GM12865 (cell line): ENCODE measurements at regions not wholly inside any gene's neighbourhood (a gene's known extent, or its start where the extent isn't known, plus 50 kb on each side); places are given as distances from the start of the nearest gene placed in this dataset.
A peak's percentile ranks its signal among the peaks of the same experiment; 100 is the strongest.
"Not testable (repeated sequence)": the region's sequence is repeated elsewhere in the genome, so short reads cannot be mapped to it uniquely, and the experiment has no call there.

Source experiments
- DNase-seq: peaks from one replicate; pipeline ENCODE4 v3.0.0; 2010; ENCODE audit warnings: low read depth
- H3K4me3 ChIP-seq: 2 replicates; pipeline ENCODE4 v1.5.1; 2011; ENCODE audit warnings: mild to moderate bottlenecking, low read depth, low read length, control low read depth
- TF ChIP-seq, protein P1 (sequence below): IDR thresholded peaks from 2 replicates; pipeline ENCODE4 v1.5.1; 2011; ENCODE audit warnings: low read length, control low read depth, low read depth, inconsistent platforms; ENCODE audit not compliant: insufficient read depth; ENCODE audit errors: missing control alignments

DNA sequence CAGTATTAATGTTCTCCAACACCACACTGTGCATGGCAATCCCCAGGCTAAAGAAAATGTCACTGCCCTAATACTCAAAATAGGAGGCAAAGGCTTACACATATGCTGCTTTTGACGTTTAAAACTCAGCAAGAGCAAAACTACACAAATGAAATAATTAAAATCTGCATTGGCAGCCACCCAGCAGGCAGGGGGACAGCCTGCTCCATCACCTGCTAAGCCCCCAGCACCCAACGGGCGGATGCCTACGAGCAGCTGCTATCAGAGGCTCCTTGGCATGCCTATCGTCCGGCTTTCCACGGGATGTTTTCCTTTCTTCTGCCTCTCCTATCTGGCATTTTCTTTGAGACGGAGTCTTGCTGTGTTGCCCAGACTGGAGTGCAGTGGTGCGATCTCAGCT lies 337.5 kb downstream of the SOX9 start:
- no peak for DNase-seq
- TF ChIP-seq, protein P1, sequence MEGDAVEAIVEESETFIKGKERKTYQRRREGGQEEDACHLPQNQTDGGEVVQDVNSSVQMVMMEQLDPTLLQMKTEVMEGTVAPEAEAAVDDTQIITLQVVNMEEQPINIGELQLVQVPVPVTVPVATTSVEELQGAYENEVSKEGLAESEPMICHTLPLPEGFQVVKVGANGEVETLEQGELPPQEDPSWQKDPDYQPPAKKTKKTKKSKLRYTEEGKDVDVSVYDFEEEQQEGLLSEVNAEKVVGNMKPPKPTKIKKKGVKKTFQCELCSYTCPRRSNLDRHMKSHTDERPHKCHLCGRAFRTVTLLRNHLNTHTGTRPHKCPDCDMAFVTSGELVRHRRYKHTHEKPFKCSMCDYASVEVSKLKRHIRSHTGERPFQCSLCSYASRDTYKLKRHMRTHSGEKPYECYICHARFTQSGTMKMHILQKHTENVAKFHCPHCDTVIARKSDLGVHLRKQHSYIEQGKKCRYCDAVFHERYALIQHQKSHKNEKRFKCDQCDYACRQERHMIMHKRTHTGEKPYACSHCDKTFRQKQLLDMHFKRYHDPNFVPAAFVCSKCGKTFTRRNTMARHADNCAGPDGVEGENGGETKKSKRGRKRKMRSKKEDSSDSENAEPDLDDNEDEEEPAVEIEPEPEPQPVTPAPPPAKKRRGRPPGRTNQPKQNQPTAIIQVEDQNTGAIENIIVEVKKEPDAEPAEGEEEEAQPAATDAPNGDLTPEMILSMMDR: no peak
- H3K4me3 ChIP-seq: no peak overlapping the region

DNA sequence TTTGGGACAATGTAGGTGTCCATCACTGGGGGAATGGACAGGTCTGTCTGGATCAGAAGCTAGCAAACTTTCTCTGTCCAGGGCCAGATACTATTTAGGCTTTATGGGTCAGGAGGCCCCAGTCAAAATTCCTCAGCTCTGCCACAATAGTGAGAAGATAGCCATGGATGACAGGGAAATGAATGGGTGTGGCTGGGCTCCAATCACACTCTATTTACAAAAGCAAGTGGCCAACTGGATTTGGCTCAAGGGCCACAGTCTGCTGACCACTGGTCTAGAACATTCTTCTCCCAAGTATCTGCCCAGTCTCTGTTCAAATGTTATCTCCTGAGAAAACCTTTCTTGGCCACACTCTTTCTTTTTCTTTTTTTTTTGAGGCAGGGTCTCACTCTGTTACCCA lies 339.9 kb downstream of the SOX9 start:
- no peak for DNase-seq
- no peak overlapping the region for H3K4me3 ChIP-seq
- TF ChIP-seq, protein P1: no peak

DNA sequence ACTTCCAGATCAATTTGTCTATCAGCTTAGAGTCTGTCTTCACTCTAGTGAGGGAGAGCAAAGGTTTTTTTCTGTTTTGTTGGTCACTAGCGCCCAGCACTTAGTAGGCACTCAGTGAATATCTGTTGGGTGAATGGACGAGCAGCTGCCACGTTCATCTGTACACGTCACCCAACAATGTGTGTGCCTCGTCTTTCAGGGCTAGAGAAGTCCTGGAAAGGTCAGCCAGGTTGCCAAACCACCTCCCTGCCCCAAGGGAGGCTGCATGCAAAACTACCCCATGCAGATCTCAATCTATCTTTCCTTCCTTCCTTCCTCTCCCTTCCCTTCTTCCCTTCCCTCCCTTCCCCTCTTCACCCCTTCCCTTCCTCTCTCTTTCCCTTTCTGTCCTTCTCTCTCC lies 340.9 kb downstream of the SOX9 start:
- no peak overlapping the region for H3K4me3 ChIP-seq
- TF ChIP-seq, protein P1: no peak
- DNase-seq: no peak

DNA sequence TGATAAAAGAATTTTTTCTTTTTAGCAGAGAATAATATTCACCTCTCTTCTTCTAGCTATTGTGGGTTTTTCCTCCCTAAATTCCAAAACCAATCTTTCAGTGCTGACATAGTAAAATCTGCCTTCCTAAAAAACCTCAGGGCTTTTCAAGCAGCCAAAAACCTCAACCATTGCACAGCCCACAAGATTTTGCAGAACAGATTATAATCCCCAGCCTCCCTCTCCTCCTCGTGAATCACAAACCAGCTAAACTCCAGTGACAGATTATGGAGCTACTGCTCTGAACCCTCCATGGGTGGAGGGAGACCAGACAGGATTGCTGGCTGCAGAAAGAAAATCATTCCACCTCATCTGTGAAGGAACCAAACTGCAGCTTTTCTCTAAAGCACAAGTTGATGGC lies 341.6 kb downstream of the SOX9 start:
- TF ChIP-seq, protein P1: no peak

DNA sequence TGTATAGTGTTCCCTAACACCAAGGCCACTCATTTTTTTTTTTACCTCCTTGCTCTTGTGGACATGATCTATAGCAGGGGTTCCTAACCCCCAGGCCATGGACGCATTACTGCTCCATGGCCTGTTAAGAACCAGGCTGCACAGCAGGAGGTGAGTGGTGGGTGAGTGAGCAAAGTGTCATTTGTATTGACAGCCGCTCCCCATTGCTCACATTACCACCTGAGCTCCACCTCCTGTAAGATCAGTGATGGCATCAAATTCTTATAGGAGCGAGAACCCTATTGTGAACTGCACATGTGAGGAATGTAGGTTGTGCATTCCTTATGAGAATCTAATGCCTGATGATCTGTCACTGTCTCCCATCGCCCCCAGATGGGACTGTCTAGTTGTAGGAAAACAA lies 342.0 kb downstream of the SOX9 start:
- no peak overlapping the region for H3K4me3 ChIP-seq
- DNase-seq: no peak
- TF ChIP-seq, protein P1: no peak

More for the DNA sequence above, 341.6 kb downstream of the SOX9 start:
- no peak overlapping the region for H3K4me3 ChIP-seq
- DNase-seq: no peak

DNA sequence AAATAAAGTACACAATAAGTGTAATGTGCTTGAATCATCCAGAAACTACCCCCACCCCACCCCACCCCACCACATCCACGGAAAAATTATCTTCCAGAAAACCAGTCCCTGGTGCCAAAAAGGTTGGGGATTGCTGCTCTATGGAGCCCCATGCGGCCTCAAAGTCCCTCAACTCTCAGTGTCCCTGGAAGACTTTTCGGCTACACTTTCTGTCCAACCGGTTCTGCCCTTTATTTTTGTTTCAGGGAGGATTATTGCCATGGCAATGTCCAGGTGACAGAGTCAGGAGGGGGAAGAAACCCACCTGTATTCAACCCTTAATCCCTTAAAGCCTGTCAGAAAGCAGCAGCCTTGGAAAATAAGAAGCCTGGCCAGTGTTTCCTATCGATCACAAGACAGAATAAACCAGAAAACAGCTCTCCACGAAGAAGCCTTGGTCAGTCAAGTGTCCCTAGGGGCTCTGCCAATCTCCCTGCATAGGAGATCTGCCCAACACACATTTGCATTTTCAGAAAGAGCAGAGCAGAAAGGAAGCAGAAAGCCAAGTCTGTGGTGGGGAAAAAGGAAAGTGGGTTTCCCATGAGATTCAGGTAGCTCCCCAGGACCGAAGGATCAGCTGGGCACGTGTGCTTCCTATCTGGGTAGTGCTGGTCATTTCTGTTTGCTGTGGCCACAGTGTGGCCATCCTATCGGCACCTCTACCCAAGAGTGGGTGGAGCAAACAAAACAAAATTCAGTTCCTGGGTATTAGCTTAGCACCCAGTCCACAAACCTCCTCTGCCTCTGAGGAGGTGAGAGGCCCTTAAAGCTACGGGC lies 342.7 kb downstream of the SOX9 start:
- no peak overlapping the region for H3K4me3 ChIP-seq
- peak; percentile 66 for DNase-seq
- TF ChIP-seq, protein P1: no peak

DNA sequence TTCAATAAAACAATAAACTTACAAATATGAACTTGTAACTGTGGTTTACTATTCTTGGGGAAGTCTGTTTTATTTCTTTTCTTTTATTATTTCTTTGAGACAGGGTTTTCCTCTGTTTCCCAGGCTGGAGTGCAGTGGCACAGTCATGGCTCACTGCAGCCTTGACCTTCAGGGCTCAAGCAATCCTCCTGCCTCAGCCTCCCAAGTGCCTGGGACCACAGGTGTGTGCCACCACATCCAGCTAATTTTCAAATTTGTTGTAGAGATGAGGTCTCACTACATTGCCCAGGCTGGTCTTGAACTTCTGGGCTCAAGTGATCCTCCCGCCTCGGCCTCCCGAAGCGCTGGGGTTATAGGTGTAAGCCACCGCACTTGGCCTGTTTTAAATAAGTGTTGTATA lies 343.4 kb downstream of the SOX9 start:
- DNase-seq: not testable (repeated sequence)

More for the DNA sequence above, 343.4 kb downstream of the SOX9 start:
- not testable (repeated sequence) for H3K4me3 ChIP-seq
